ENCODE measurements at regions not wholly inside any gene's neighbourhood (a gene's known extent, or its start where the extent isn't known, plus 50 kb on each side); places are given as distances from the start of the nearest gene placed in this dataset.
A peak's percentile ranks its signal among the peaks of the same experiment; 100 is the strongest.
"Not testable (repeated sequence)": the region's sequence is repeated elsewhere in the genome, so short reads cannot be mapped to it uniquely, and the experiment has no call there.

GRCh38 chr1:14273811-14274210 lies 324.7 kb upstream of the KAZN start:
- DNase-seq = no peak

- DNase-seq = not testable (repeated sequence)
Observed at GRCh38 chr1:14279891-14280290, 318.6 kb upstream of the KAZN start.

GRCh38 chr1:14280909-14281308 lies 317.6 kb upstream of the KAZN start:
- no peak for DNase-seq

- no peak for DNase-seq
Observed at GRCh38 chr1:14281412-14281811, 317.1 kb upstream of the KAZN start.

GRCh38 chr1:14282707-14283106 lies 315.8 kb upstream of the KAZN start:
- peak; percentile 35 for DNase-seq

- DNase-seq = no peak
Observed at GRCh38 chr1:14285238-14285637, 313.2 kb upstream of the KAZN start.

- DNase-seq = not testable (repeated sequence)
Observed at GRCh38 chr1:14291182-14291581, 307.3 kb upstream of the KAZN start.

GRCh38 chr1:14292520-14292919 lies 306.0 kb upstream of the KAZN start:
- DNase-seq = no peak

GRCh38 chr1:14294006-14294405 lies 304.5 kb upstream of the KAZN start:
- DNase-seq = no peak

GRCh38 chr1:14294860-14295536 lies 303.5 kb upstream of the KAZN start:
- DNase-seq = no peak

- DNase-seq = peak; percentile 82
Observed at GRCh38 chr1:14296795-14297194, 301.7 kb upstream of the KAZN start.

- no peak for DNase-seq
Observed at GRCh38 chr1:14297356-14297755, 301.1 kb upstream of the KAZN start.

- no peak for DNase-seq
Observed at GRCh38 chr1:14298806-14299205, 299.7 kb upstream of the KAZN start.

- no peak for DNase-seq
Observed at GRCh38 chr1:14300991-14301703, 297.3 kb upstream of the KAZN start.

GRCh38 chr1:14301704-14302024 lies 296.8 kb upstream of the KAZN start:
- DNase-seq = no peak

- DNase-seq = no peak
Observed at GRCh38 chr1:14302025-14302424, 296.5 kb upstream of the KAZN start.

GRCh38 chr1:14303011-14303410 lies 295.5 kb upstream of the KAZN start:
- DNase-seq = no peak

- peak; percentile 89 for DNase-seq
Observed at GRCh38 chr1:14304381-14304865, 294.1 kb upstream of the KAZN start.

GRCh38 chr1:14308460-14308859 lies 290.0 kb upstream of the KAZN start:
- no peak for DNase-seq

GRCh38 chr1:14309984-14310383 lies 288.5 kb upstream of the KAZN start:
- no peak for DNase-seq

GRCh38 chr1:14310476-14310875 lies 288.0 kb upstream of the KAZN start:
- DNase-seq = no peak

GRCh38 chr1:14313731-14314431 lies 284.6 kb upstream of the KAZN start:
- no peak for DNase-seq

GRCh38 chr1:14318830-14319229 lies 279.7 kb upstream of the KAZN start:
- no peak for DNase-seq

GRCh38 chr1:14320518-14320917 lies 278.0 kb upstream of the KAZN start:
- peak; percentile 61 for DNase-seq
